Suppressor macrophage (primary cell): ENCODE measurements at regions not wholly inside any gene's neighbourhood (a gene's known extent, or its start where the extent isn't known, plus 50 kb on each side); places are given as distances from the start of the nearest gene placed in this dataset.

ENCODE experiments used
- DNase-seq, 4 experiments: peaks; one replicate each; pipeline ENCODE4 v3.0.0-alpha.2; 2020 to 2022

DNA sequence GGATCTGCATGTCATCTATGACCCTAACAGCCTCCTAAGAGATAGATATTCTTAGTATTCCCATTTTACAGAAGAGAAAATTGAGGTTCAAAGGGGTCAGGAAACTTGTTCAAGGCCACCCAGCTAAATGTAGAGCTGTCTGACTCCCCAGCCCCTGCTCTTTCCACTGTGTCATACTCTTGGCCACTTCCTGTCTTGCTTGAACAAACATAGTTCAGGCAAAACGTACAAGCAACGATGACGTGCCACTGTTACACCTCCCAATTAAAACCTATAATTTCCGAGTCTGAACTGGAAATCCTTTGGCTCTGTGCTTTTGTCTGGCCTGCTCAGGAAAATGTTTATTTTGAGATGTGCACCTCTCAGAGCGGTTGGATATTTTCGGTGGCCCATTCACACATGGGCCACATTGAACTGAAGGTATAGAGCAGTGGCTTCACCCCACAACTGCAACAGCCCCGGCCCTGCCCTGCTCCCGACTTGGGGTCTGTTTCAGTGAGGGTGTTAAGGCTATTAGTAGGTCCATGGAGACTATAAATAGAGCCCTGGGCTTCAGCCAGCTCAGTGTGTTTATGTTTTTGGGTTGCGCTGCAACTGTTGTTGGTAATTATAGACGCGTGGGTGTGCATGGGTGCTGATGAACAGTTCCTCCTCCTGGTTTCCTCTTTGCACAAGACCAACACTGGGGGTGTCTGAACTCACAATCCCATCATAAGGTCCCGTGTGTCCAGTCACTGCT lies 172.3 kb upstream of the ADO start:
- DNase-seq, result peak; percentile 89 to 98 (median 93)

DNA sequence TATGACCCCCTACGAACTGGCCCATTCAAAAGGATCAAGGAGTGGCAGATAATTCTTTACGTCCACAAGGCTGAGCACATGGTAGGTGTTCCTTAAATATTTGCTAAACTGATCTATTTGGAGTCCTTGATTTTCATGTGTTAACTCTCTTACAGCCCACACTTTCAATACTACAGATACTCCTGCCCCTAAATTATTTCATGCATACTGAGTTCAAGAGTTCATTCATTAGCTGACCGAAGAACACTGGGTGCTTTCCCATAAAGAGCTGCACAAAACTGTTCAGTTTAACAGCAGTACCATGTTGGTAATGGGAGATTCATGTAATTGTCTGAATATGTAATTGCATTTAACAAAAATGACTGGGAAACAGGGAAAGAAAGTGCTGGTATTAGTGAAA lies 170.5 kb upstream of the ADO start:
- peak in 1 of 4 experiments; percentile 1 for DNase-seq

DNA sequence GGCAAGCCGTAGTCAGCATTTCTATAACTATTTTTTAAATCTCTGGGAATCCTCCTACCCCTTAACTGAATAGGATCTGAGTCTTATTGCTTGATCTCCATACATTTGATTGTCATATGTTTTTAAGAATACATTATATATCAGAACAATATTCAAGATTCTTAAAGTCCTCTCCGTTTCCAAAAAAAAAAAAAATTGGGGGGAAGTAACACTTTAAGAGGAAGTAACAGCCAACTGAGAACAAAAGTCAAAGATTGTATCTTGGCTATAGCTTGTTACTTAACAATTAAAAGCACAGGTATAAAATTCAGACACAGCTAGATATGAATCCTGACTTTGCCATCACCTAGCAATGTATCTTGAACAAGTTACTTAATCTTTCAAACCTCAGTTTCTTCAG lies 169.9 kb upstream of the ADO start:
- DNase-seq, result peak in 2 of 4 experiments; percentile 53 to 68

DNA sequence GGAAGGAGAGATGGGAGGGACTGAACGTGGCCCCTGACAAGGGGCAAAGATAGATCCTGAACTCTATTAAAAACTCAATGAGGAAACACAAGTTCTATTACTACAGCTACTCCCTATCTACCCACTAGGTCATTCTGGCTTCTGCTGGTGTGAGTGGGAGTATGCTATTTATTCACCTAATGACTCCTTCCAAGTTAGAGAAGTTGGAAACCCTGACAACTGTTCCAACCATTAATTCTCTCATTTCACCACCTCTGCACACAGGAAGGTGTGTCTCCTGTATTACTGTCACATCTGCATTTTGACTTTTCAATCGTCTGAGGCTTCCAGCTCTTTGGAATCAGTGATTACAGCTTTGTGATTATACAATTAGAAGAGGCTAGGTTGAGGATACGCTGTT lies 169.4 kb upstream of the ADO start:
- DNase-seq, result peak in 3 of 4 experiments; percentile 66 to 88 (median 82)

DNA sequence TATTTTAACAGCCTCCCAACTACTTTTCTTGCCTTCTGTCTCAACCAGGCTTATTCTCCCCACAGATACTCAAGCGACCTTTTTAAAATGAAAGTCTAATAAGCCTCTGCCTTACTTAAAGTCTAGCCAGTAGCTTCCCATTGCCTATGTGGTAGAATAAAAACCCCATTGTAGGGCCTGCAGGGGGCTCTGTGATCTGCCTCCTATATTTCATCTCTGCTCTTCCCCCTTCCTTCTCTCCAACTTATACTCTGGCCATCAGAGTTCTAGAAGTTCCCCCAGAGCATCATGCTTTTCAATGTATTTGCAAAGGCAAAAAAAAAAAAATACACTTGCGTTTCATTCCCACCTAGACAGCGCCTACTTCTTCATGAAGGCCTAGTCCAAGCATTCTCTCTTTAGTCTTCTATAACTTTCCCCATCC lies 167.7 kb upstream of the ADO start:
- DNase-seq, result no peak

DNA sequence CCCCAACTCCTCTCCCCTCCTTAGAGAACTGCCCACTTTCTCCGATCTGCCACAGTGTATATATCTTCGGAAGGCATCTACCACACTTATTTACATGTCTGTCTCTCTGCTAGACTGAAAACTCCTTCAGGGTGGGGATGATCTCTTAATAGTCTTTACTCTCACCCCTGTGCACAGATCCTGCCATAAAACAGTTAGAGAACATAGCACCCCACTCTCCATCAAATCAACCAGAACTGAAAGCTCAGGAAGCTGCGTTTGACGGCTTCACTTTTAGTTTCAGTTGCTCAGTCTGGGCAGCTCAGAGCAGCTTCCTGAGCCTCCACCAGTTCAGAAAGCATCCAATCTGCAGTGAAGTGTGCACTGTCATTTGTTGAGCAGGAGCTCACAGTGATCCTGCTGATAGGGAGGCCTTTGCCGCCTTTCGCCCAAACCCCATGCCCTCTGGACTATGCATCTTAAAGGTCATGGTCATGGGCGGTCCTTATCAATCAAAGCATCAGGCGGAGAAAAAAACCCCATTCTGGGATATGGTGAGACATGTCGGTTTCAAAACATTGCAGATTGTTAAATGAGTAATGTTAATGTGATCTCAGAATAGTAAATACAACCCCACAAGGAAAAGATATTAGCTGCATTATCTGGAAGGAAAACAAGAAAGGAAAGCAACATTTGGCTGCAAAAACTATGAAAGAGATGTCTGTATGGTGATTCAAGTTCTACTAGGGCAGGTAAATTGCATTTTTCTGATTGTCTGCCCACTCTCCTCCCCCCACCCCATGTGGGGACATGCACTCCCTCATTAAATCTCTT lies 167.1 kb upstream of the ADO start:
- DNase-seq, result peak; percentile 75 to 91 (median 84)

DNA sequence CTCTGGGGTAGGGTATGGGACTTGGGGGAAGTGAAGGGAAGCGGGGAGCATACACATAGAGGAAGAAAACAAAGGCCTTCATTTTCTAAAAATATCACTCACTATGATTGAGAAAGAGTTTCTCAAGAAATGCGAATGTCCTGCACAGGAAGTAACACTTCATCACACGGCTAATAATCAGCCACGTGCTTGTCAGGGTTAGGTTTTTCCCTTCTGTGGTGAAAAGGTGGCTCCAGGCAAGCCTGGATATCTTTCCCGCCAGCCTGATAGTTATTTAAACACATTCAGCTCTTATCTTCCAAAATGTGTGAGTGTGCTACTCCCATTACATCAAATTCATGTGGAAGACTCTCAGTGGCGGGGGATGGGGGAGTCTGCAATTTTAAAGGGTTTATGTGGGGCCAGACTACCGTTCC lies 166.4 kb upstream of the ADO start:
- peak; percentile 70 to 93 (median 86) for DNase-seq

DNA sequence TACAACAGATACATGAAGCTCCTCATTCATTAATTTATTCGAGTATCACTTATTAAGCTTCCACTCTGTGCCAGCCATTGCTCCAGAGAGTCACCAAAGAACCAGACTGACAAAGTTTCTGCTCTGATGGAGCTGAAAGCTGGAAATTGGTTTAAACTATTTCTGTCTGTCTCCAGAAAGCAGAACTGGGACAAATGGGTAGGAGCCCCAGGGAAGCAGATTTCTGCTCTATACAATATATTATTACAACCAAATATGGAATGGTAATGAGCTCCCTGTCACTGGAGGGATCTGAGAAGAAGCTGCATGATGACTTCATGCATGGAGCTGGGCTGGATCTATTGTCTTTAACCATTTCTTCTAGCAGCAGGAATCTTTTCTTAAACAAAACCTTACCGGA lies 165.4 kb upstream of the ADO start:
- DNase-seq, result peak in 2 of 4 experiments; percentile 50 to 62

DNA sequence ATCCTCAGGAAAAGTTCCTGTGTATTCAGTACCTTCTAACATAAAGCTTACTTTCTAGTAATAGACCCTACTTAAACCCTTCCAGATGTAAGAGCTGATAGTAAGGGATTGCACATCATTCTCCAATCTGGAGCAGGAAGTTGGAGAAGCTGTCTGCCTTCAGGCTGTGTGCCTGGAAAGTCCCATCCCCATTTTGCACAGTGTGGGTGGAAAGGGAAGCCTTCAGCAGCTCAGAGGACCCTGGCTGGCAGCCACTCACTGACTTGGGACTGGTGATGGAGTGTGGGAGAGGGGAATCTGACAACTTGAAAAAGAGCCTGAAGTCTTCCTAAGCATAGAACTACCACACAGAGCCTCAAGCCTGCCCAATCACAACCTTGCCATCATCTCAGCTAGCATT lies 164.1 kb upstream of the ADO start:
- DNase-seq, result peak; percentile 83 to 94 (median 91)

DNA sequence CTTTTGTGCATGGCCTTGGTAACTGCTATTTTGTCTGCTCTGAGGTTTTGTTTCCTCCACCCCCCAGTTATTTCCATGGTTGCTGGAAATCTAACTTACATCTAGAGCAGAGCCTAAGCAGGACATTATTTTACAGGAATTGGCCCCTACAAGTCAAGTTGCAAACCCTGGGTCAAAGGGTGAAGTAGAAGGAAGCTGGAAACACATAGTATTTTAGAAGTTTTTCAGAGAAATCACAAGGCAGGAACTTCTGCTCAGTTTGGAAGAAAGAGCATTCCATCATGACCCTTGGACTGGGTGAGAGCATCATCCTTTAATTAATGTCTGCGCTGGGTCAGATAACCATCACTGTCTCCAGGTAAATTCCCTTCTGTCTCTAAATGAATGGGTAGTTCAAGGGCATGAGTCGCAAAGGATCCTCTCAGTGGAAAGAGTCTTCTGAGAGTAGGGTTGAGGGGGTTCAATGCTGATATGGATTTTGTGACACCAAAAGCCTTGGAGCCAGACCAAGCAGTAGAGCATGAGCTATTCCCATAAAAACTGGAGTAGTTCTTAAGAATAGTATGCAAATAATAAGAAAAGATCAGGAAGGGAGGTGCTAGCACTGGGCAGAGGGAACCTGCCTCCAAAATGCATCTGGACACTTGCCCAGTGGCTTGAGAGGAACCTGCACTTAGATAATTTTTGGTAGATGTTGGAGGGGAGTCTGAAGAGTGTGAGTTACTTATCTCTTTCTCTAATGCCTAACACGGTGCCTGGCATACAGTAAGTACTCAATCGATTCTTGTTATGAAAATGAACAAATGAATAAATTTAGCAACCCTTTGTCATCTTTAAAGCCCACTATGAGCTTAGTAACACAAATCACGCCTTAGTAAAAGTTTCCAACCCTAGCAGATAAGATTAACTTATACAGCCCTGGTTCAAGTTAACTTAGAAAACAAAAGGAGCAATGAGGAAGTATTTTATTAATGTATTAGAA lies 160.6 kb upstream of the ADO start:
- peak in 3 of 4 experiments; percentile 32 to 52 (median 35) for DNase-seq

DNA sequence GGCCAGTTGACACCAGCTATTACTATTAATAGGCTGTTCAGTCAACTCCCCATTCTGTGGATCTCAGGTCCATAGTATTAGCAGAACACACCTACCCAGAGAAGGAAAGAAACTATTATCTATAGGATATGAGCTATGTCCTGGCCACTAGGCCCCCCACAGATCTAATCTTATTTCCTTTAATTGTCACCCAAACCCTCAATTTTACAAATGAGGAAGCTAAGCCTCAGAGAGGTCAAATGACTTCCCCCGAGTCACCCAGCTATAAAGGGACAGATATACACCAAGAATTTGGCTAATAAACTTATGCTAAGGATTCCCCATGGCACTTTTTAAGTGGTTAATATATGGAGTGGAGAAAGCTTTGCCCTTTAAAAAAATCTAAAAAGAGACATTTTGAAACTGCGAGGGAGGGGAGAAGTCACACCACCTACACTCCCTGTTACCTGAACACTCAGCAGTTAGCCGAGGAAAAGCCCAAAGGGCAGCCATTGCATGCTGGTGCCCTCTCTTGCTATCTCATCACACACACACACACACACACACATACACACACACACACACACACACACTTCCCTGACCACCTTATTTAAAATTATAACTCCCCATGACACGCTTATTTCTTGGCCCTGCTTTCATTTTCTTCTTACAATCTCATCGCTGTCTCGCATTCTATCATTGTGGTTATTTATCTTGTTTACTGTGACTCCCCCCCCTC lies 157.0 kb upstream of the ADO start:
- peak in 1 of 4 experiments; percentile 13 for DNase-seq

DNA sequence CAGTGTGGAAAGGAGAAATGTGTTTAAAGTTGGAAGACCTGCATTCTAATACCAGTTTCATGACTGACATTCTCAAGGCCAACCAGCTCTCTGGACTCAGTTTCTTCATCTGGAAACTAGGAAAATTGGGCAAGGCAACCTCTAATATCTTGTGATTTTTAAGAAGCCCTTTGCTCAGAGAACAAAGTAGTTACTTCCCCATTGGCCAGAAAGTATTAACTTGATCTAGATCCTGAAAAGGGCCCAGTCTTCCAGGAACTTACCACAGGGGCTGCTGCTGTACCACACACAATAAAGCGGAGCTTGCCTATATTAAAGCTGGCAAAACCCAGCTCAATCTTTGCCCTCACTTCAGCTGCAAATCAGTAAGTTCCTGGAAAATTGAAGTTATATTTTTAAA lies 155.6 kb upstream of the ADO start:
- peak; percentile 44 to 70 (median 57) for DNase-seq

DNA sequence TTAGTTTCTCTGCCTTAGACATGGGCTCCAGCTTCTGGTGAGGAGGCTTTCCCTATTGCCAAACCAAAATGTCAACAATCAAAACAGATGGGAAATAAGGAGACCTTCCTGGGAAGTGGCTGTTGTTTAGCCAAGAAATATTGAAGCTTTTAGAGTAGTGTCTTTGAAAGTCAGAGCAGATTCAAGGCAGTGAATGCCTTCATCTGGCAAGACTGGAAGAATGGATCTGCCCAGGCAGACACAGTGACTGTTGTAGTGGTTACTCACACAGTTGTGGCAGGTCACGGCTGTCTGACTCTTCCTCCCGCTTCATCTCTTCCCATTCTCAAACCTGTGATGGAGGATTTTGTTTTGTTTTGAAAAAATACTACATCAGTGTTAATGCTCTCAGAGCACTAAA lies 154.1 kb upstream of the ADO start:
- peak in 1 of 4 experiments; percentile 0 for DNase-seq

DNA sequence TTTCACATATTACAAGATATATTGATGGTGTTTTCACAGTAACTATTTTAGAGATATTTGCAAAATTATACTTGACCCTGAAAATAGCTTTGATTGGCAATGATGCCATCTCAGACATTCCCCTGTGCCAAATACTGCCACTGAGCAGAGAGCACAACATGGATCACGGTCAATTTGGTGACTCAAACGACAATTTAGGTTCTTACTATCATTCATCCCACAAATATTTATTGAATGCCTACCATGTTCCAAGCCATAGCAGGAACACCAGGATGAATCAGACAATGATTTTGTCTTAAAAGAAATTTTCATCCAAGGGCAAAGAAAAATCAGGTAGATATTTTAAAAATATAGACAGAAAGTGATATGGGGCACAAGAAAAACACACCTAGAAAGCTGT lies 153.2 kb upstream of the ADO start:
- peak in 1 of 4 experiments; percentile 0 for DNase-seq

DNA sequence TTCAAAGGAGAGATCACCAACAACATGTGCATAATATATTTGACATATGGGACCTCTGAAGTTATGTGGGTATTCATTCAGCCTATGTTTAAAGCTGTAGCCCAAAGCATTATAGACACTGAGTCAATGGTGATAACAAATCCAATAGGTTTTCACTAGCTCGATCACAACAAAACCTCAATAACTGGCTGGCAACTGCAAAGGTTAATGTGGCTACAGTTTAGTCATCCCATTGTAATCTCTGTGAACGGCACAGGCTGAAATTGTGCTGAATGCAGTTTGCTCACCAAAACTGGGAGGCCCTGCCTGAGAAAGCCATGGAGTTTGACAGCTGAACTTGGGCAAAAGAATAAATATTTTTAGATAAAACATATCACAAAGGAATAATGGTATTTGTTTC lies 152.4 kb upstream of the ADO start:
- peak in 1 of 4 experiments; percentile 0 for DNase-seq

DNA sequence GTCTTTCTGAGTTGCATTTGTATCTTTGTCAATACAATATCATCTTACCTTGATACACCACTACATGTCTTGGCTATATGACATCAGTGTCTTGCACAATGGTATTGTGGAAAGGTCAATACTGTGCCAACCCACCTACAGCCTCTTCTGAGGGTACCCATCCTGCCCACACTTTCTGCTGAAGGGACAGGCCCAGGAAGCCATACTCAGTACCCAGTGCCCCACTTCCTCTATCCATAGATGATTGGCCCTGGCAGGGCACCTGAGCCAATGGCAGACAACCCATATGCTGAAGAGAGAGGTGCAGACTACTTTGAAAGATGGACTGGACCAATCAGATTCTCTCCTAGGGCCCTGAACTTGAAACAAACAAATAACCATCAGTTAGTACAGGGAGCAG lies 152.0 kb upstream of the ADO start:
- peak in 2 of 4 experiments; percentile 48 to 51 for DNase-seq

DNA sequence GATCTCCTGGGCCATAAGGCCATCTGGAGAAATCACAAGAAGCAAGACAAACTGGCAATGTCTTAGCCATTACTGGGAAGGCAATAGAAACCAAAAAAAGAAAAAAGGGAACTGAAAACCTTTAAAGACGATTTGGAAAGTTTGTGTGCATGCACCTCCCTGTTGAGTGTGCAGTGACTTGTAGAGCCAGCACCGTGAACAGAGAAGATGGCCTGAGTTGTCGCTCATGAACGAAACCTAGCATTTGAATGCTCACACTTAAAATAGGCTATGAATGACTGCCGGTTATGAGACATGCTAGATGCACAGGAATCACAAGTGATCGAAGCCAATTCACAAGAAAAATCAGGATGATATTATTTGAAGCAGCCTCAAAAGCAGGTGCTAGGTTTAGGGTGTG lies 151.3 kb upstream of the ADO start:
- peak in 3 of 4 experiments; percentile 42 to 69 (median 57) for DNase-seq

DNA sequence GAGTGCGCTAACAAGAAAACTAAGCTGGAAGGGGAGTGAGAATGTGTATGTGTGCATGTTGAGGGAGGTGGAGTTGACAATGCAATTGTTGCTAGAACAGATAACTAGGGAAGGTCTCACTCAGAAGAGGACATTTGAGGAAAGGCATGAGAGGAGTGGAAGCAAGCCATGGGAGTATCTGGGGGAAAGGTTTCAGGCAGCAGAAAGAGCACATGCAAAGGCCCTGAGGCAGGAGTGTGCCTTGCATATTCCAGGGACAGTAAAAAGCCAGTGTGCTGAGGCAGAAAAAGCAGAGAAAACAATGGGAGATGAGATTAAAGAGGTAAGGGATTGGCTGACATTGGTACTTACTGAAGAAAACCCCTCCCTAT lies 149.6 kb upstream of the ADO start:
- no peak for DNase-seq

DNA sequence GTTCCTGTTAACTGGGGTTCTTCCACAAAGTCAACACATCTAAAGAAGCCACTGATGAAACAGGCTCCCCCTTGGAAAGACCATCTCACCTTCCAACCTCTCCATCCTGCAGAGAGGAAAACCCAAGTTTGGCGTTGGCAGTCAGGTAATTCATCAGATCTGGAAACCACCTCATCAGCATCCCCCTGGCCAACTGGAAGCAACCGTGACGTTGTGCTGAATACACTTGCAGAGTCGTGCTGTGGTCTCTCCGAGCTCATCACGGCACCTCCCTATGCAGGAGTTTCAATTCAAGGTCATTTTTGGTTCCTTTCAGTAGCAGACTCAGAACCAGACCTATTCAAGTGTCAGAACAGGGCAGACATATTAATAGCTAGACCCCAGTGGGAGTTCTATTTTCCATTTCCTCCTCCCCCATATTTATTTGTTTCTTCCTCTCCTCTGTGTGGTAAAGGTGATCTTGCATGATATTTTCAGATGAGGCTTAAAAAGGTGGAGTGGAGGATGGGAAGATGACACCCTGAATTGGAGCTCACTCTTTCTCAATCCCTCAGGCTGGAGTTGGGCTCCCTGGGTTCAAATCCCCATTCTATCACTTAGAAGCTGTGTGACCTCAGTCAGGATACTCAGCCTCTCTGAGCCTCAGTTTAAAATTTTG lies 149.1 kb upstream of the ADO start:
- DNase-seq, result no peak

DNA sequence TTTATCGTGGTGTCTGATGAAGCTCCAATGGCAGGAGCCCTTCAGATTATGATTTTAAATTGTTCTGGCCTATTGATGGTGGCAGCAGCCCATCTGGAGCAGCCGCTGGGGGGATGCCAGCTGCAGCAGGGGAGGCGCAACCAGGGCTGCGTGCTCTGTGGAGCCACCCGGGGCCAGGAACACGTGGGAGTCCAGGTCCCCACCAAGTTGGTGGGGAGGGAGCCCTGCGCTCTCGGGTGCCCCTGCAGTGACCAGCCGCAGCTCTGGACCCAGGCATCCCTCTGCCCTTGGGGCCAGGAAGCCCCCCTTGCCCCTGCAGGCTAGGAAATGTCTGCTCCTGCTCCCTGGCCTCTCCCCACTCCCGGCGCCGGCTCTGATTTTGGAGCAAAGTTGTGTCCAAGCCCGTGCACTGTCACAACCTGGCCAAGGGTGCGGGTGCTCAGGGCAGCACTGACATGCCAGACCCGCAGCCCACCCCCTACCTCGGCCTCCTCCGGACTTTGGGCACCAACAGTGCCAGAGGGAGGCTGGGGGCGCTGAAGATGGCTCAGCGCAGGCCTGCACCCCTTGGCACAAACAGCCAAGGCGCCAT lies 147.2 kb upstream of the ADO start:
- DNase-seq, result no peak

DNA sequence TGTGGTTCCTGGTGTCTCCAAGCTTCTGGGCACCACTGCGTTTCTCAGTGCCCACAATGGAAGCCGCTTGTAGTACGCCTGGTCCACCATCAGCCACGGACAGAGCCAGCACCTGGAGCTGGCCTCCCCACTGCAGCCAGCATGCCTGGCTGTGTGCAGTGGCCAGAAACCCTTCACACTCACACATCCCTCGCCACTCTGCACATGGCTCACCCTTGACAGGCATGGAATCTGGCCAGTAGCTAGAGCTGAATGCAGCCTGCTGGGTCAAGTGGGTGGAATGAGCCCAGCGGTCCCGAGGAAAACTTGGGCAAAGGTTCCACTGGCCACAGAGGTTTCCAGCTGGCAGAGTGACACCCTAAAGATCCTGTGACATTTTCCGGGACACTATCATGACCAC lies 146.0 kb upstream of the ADO start:
- DNase-seq, result no peak
